ENCODE measurements at regions not wholly inside any gene's neighbourhood (a gene's known extent, or its start where the extent isn't known, plus 50 kb on each side); places are given as distances from the start of the nearest gene placed in this dataset.

DNA sequence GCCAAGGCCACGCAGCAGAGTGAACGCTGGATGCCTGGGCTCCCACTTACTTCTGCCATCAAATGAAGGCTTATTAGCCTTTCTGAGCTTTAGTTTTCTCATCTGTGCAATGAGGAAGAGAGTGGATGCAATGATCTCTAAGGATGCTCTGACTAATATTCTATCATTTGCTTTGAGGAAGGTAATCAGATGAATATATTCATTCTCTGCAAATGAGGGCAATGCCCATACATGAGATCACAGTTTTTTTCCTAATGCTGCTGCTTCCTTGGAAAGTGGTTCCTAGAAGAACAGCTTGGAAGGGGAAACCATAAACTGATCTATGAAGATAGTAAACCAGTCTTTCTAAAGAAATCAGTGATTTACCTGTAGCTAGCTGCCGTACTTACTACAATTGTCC lies 152.4 kb downstream of the NSG2 start:
- H3K4me2 ChIP-seq (ENCODE audit: insufficient read depth, low read length), result no peak overlapping the region
- CTCF ChIA-PET, result no interaction called here
- H3K27me3 ChIP-seq (ENCODE audit: control insufficient read depth in 2 of 2, insufficient read depth in 2 of 2, low read length in 2 of 2), result no peaks in the 10 kb centered on the region
- POLR2A ChIA-PET, result no interaction called here
- dilution Hi-C loops (cut with MboI; ENCODE audit: extremely low pct_ligation_motif_present, low sequenced_read_pairs), result no loop called here
- FAIRE-seq, result no peak
- no peak overlapping the region for H3K4me3 ChIP-seq (replicated peaks in 1 of 3; ENCODE audit: insufficient read depth in 1 of 3, low read depth in 1 of 3, low read length in 3 of 3)
- BruUV-seq (replicated peaks), result no TSS peak
- no peaks in the 10 kb centered on the region for H3K4me1 ChIP-seq (ENCODE audit: control insufficient read depth, extremely low read depth, insufficient read depth, low read length)
- DNase-seq (ENCODE audit: low read depth, low spot score), result no peak
- H3K36me3 ChIP-seq (ENCODE audit: control insufficient read depth in 2 of 2, extremely low read depth in 1 of 2, insufficient read depth in 2 of 2, low read length in 2 of 2), result no peaks in the 10 kb centered on the region
- no peaks in the 10 kb centered on the region for H3K79me2 ChIP-seq (ENCODE audit: control insufficient read depth, insufficient read depth, low read length)
- H4K20me1 ChIP-seq (replicated peaks; ENCODE audit: control insufficient read depth, extremely low read depth, insufficient read depth, low read length), result no peaks in the 10 kb centered on the region
- H3K9me3 ChIP-seq (replicated peaks; ENCODE audit: control insufficient read depth, insufficient read depth, low read length), result no peaks in the 10 kb centered on the region
- no peak overlapping the region for H3K9ac ChIP-seq (replicated peaks; ENCODE audit: extremely low read depth, insufficient read depth, low read length)
- TF ChIP-seq EZH2 (IDR thresholded peaks at IDR 0.05; ENCODE audit: borderline replicate concordance, low read depth, low read length, severe bottlenecking) (no peak), POLR2AphosphoS5 (IDR thresholded peaks at IDR 0.05; ENCODE audit: insufficient read depth, low read depth, low read length) (no peak), MYC (IDR thresholded peaks at IDR 0.05; ENCODE audit: low read depth, low read length) (no peak), JUN (IDR thresholded peaks at IDR 0.05; ENCODE audit: borderline replicate concordance, insufficient read depth, insufficient read length, low read depth) (no peak), GATA2 (IDR thresholded peaks at IDR 0.05; ENCODE audit: insufficient read depth, insufficient read length, low read depth, low read length) (no peak), FOS (IDR thresholded peaks at IDR 0.05; ENCODE audit: borderline replicate concordance, insufficient read depth, low read length) (no peak), POLR2A (IDR thresholded peaks at IDR 0.05; ENCODE audit: low read depth, low read length) (no peak)
- TF ChIP-seq, protein P1, sequence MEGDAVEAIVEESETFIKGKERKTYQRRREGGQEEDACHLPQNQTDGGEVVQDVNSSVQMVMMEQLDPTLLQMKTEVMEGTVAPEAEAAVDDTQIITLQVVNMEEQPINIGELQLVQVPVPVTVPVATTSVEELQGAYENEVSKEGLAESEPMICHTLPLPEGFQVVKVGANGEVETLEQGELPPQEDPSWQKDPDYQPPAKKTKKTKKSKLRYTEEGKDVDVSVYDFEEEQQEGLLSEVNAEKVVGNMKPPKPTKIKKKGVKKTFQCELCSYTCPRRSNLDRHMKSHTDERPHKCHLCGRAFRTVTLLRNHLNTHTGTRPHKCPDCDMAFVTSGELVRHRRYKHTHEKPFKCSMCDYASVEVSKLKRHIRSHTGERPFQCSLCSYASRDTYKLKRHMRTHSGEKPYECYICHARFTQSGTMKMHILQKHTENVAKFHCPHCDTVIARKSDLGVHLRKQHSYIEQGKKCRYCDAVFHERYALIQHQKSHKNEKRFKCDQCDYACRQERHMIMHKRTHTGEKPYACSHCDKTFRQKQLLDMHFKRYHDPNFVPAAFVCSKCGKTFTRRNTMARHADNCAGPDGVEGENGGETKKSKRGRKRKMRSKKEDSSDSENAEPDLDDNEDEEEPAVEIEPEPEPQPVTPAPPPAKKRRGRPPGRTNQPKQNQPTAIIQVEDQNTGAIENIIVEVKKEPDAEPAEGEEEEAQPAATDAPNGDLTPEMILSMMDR (IDR thresholded peaks at IDR 0.05; ENCODE audit: extremely low read depth in 1 of 2, insufficient read depth in 1 of 2, low read depth in 1 of 2, low read length in 2 of 2), result no peak
- TF ChIP-seq, protein P2, sequence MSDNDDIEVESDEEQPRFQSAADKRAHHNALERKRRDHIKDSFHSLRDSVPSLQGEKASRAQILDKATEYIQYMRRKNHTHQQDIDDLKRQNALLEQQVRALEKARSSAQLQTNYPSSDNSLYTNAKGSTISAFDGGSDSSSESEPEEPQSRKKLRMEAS (IDR thresholded peaks at IDR 0.05; ENCODE audit: insufficient read depth, insufficient read length), result no peak
- H2AFZ ChIP-seq (ENCODE audit: low read depth, low read length), result no peak overlapping the region
- H3K27ac ChIP-seq (ENCODE audit: insufficient read depth, low read depth, low read length), result no peak overlapping the region
- no peaks in the 10 kb centered on the region for H3K9me1 ChIP-seq (replicated peaks; ENCODE audit: control insufficient read depth, extremely low read depth, insufficient read depth, low read length)
- intact Hi-C loops (cut with micrococcal nuclease), result no loop called here
